ENCODE measurements at regions not wholly inside any gene's neighbourhood (a gene's known extent, or its start where the extent isn't known, plus 50 kb on each side); places are given as distances from the start of the nearest gene placed in this dataset.

DNA sequence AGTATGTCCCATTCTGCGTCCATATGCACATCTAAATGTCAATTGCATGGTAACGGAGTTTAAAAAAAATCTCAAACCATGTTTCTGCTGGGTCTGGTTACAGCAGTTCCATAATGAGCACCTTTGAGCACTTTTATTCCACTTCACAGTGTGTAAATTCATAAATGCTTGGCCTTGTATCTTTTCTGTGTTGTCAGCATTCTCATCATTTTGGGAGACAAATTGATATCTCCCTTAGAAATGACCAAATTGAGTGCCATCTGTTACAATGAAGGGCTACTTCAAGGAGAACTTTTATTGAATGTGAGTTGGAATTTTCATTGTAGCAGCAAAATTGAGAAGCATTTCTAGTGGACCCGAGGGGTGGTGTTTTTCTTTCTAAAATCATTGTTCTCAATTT lies 432.9 kb upstream of the PCDH9 start:
- ChIA-PET CTCF (no interaction called here), POLR2A (no interaction called here)
- Histone ChIP-seq H3K4me1 (no peaks in the 10 kb centered on the region), H3K4me2 (no peak overlapping the region), H3K9me3 (no peaks in the 10 kb centered on the region), H3K4me3 (no peak overlapping the region), H3K27ac (no peak overlapping the region)
- ATAC-seq: no peak
- TF ChIP-seq HEYL (CRISPR knock-in tag; IDR thresholded peaks at IDR 0.05) (no peak), MAFK (IDR thresholded peaks at IDR 0.05; ENCODE audit: partially characterized antibody) (peak; percentile 12), TP53 (CRISPR knock-in tag; IDR thresholded peaks at IDR 0.05) (no peak)
- 68% methylated on average over 3 of the region's 3 CpGs for WGBS (ENCODE audit: missing lambda C conversion rate)
- FAIRE-seq: no peak
- no peak for DNase-seq (ENCODE audit: low read depth in 1 of 2, low spot score in 1 of 2)

DNA sequence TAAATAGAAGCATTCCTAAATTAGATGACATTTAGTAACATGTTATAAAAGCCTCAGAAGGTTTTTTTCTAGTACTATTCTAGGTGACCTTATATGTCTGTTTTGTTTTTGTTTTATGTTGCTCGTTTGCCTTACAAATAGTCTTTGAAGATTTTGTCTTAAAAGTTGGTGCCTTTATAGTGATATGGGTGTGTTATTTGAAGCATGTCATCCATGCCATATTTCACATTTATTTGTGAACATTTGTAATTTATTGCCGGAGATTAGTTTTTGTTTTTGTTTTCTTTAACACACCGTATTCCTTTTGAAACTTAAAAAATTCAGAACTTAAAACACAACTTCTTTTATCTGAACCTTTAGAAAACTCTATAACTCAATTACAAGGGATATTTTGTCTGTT lies 422.8 kb upstream of the PCDH9 start:
- Histone ChIP-seq H3K4me2 (no peak overlapping the region), H3K4me1 (no peaks in the 10 kb centered on the region), H3K4me3 (no peak overlapping the region), H3K9me3 (no peaks in the 10 kb centered on the region), H3K27ac (no peak overlapping the region)
- 29% methylated on average over 3 of the region's 3 CpGs for WGBS (ENCODE audit: missing lambda C conversion rate)
- CTCF ChIA-PET: no interaction called here
- no peak for ATAC-seq
- no peak for FAIRE-seq
- DNase-seq (ENCODE audit: low read depth in 1 of 2, low spot score in 1 of 2): no peak
- POLR2A ChIA-PET: no interaction called here
- TF ChIP-seq, protein P1, sequence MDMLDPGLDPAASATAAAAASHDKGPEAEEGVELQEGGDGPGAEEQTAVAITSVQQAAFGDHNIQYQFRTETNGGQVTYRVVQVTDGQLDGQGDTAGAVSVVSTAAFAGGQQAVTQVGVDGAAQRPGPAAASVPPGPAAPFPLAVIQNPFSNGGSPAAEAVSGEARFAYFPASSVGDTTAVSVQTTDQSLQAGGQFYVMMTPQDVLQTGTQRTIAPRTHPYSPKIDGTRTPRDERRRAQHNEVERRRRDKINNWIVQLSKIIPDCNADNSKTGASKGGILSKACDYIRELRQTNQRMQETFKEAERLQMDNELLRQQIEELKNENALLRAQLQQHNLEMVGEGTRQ (IDR thresholded peaks at IDR 0.05): no peak
- no peak for TF ChIP-seq FOXS1 (CRISPR knock-in tag; IDR thresholded peaks at IDR 0.05)
- no peak for TF ChIP-seq NPAS2 (CRISPR knock-in tag; IDR thresholded peaks at IDR 0.05; ENCODE audit: borderline replicate concordance)
- TF ChIP-seq FOSB (CRISPR knock-in tag; IDR thresholded peaks at IDR 0.05): no peak
- no peak for TF ChIP-seq PHF8 (IDR thresholded peaks at IDR 0.05; ENCODE audit: borderline replicate concordance, low read depth)
- no peak for TF ChIP-seq JUN (IDR thresholded peaks at IDR 0.05)
- TF ChIP-seq MAFK (IDR thresholded peaks at IDR 0.05; ENCODE audit: partially characterized antibody): no peak
- no peak for TF ChIP-seq RNF2 (IDR thresholded peaks at IDR 0.05; ENCODE audit: borderline replicate concordance, low read depth)
- TF ChIP-seq RCOR1 (IDR thresholded peaks at IDR 0.05; ENCODE audit: low read depth, low read length): no peak

DNA sequence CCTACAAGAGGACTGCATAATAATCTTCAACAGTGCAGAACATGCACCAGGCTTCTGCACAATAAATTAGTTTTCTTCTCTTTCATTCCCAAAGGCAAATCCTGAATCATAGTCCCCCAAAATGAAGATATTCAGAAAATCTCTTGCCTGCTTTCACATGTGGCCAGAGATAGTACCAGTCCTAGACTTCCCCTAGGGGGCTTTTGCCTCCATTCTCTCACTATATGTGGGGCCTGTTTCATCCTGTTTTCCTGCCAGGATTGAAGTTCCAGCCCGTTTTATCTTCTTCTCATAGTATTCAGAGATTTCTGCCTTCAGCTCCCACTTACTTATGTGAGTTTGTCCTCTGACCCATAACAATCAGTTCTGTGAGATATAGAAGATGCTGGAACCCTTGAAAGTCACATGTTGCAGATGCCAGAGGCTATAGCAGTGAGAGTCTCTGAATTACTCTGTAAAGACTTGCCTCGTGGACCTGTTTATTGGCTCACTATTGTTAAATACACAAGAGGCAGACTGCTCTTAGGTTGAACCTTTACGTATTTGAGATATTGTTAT lies 421.9 kb upstream of the PCDH9 start:
- FAIRE-seq (no peak), ATAC-seq (no peak), DNase-seq (ENCODE audit: low read depth in 1 of 2, low spot score in 1 of 2) (no peak)
- Histone ChIP-seq H3K4me1 (no peaks in the 10 kb centered on the region), H3K27ac (no peak overlapping the region), H3K4me3 (no peak overlapping the region), H3K9me3 (no peaks in the 10 kb centered on the region), H3K4me2 (no peak overlapping the region)
- POLR2A ChIA-PET: no interaction called here
- CTCF ChIA-PET: no interaction called here
- no peak for TF ChIP-seq PHF8 (IDR thresholded peaks at IDR 0.05; ENCODE audit: borderline replicate concordance, low read depth)
- TF ChIP-seq, protein P2, sequence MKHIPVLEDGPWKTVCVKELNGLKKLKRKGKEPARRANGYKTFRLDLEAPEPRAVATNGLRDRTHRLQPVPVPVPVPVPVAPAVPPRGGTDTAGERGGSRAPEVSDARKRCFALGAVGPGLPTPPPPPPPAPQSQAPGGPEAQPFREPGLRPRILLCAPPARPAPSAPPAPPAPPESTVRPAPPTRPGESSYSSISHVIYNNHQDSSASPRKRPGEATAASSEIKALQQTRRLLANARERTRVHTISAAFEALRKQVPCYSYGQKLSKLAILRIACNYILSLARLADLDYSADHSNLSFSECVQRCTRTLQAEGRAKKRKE (CRISPR knock-in tag; IDR thresholded peaks at IDR 0.05; ENCODE audit: low read depth): no peak
- TF ChIP-seq, protein P3, sequence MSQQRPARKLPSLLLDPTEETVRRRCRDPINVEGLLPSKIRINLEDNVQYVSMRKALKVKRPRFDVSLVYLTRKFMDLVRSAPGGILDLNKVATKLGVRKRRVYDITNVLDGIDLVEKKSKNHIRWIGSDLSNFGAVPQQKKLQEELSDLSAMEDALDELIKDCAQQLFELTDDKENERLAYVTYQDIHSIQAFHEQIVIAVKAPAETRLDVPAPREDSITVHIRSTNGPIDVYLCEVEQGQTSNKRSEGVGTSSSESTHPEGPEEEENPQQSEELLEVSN (IDR thresholded peaks at IDR 0.05; ENCODE audit: borderline replicate concordance, low read depth): no peak
- TF ChIP-seq, protein P4, sequence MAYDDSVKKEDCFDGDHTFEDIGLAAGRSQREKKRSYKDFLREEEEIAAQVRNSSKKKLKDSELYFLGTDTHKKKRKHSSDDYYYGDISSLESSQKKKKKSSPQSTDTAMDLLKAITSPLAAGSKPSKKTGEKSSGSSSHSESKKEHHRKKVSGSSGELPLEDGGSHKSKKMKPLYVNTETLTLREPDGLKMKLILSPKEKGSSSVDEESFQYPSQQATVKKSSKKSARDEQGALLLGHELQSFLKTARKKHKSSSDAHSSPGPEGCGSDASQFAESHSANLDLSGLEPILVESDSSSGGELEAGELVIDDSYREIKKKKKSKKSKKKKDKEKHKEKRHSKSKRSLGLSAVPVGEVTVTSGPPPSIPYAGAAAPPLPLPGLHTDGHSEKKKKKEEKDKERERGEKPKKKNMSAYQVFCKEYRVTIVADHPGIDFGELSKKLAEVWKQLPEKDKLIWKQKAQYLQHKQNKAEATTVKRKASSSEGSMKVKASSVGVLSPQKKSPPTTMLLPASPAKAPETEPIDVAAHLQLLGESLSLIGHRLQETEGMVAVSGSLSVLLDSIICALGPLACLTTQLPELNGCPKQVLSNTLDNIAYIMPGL (CRISPR knock-in tag; IDR thresholded peaks at IDR 0.05; ENCODE audit: borderline replicate concordance): no peak
- no peak for TF ChIP-seq SREBF2 (IDR thresholded peaks at IDR 0.05)
- no peak for TF ChIP-seq ESRRA (IDR thresholded peaks at IDR 0.05; ENCODE audit: borderline replicate concordance, low read length)
- no peak for TF ChIP-seq CHD4 (IDR thresholded peaks at IDR 0.05; ENCODE audit: borderline replicate concordance)
- TF ChIP-seq, protein P5, sequence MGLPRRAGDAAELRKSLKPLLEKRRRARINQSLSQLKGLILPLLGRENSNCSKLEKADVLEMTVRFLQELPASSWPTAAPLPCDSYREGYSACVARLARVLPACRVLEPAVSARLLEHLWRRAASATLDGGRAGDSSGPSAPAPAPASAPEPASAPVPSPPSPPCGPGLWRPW (IDR thresholded peaks at IDR 0.05): no peak
- no peak for TF ChIP-seq MAFK (IDR thresholded peaks at IDR 0.05; ENCODE audit: partially characterized antibody)
- TF ChIP-seq HOXA7 (CRISPR knock-in tag; IDR thresholded peaks at IDR 0.05): no peak
- TF ChIP-seq EP300 (IDR thresholded peaks at IDR 0.05): no peak
- WGBS (ENCODE audit: missing lambda C conversion rate): 25% methylated on average over 3 of the region's 3 CpGs
